Mucosa of rectum (tissue), 2 donors: ENCODE measurements at regions not wholly inside any gene's neighbourhood (a gene's known extent, or its start where the extent isn't known, plus 50 kb on each side); places are given as distances from the start of the nearest gene placed in this dataset.

ENCODE experiments used
- H3K27ac ChIP-seq, 2 donors: one replicate each; pipeline ENCODE4 v1.7.0; 2013; ENCODE audit warnings: inconsistent platforms in 2 of 2, low read depth in 2 of 2, low read length in 2 of 2
- H3K27me3 ChIP-seq, 2 donors: one replicate each; pipeline ENCODE4 v1.7.0; 2013; ENCODE audit warnings: low read length in 2 of 2; ENCODE audit not compliant: control insufficient read depth in 2 of 2, insufficient read depth in 2 of 2
- H3K36me3 ChIP-seq, 2 donors: one replicate each; pipeline ENCODE4 v1.7.0; 2013; ENCODE audit warnings: low read length in 2 of 2; ENCODE audit not compliant: control insufficient read depth in 2 of 2, insufficient read depth in 2 of 2
- H3K4me1 ChIP-seq, 2 donors: one replicate each; pipeline ENCODE4 v1.7.0; 2013; ENCODE audit warnings: low read length in 2 of 2, mild to moderate bottlenecking in 1 of 2; ENCODE audit not compliant: control insufficient read depth in 2 of 2, insufficient read depth in 2 of 2
- H3K4me3 ChIP-seq, 2 donors: one replicate each; pipeline ENCODE4 v1.7.0; 2013; ENCODE audit warnings: low read length in 2 of 2
- H3K9ac ChIP-seq, 2 donors: one replicate each; pipeline ENCODE4 v1.7.0; 2013; ENCODE audit warnings: low read length in 2 of 2, low read depth in 1 of 2, mild to moderate bottlenecking in 1 of 2
- H3K9me3 ChIP-seq, 2 donors: one replicate each; pipeline ENCODE4 v1.7.0; 2013; ENCODE audit warnings: low read length in 2 of 2; ENCODE audit not compliant: control insufficient read depth in 2 of 2
- donor health status: healthy.
- donor health status: Normal muscosa, but diverticular disease.

- Histone ChIP-seq H3K27ac (no peak overlapping the region), H3K9ac (no peak overlapping the region), H3K27me3 (no peaks in the 10 kb centered on the region), H3K4me3 (no peak overlapping the region), H3K9me3 (no peaks in the 10 kb centered on the region), H3K36me3 (no peaks in the 10 kb centered on the region), H3K4me1 (no peaks in the 10 kb centered on the region)
Measured at GRCh38 chr21:35791541-35792325, 268.6 kb downstream of the SETD4 start.

- H3K4me1 ChIP-seq: no peaks in the 10 kb centered on the region
- H3K36me3 ChIP-seq: no peaks in the 10 kb centered on the region
- H3K27ac ChIP-seq: no peak overlapping the region
- H3K9me3 ChIP-seq: no peaks in the 10 kb centered on the region
- H3K4me3 ChIP-seq: no peak overlapping the region
- peaks cover 0 to 4% of the 10 kb centered on the region in 2 donors for H3K27me3 ChIP-seq
- H3K9ac ChIP-seq: no peak overlapping the region
Measured at GRCh38 chr21:35783721-35784120, 276.6 kb downstream of the SETD4 start.

GRCh38 chr21:35782667-35783066 is 277.7 kb downstream of the SETD4 start:
- no peak overlapping the region for H3K4me3 ChIP-seq
- H3K9ac ChIP-seq: no peak overlapping the region
- no peaks in the 10 kb centered on the region for H3K9me3 ChIP-seq
- peaks cover 0 to 4% of the 10 kb centered on the region in 2 donors for H3K27me3 ChIP-seq
- H3K4me1 ChIP-seq: no peaks in the 10 kb centered on the region
- H3K27ac ChIP-seq: no peak overlapping the region
- no peaks in the 10 kb centered on the region for H3K36me3 ChIP-seq

DNA sequence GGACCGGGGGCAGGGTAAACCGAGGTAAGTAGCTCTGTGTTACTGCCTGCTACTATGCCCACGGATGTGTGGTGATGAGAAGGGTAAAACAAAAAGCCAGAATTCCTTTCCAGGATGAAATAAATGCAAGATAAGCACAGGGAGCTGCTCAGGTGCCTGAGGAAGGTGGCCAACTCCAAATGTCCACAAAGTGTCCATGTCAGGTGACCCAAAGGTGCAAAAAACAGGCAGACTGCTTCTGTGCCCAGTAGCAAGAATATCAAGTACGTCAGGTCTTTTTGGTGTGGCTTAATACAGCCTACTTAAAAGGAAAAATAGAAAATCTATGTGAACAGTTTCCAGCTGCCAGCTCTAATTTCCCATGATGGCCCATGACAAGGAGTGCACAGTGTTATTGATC is 279.3 kb downstream of the SETD4 start:
- Histone ChIP-seq H3K4me3 (no peak overlapping the region), H3K4me1 (no peaks in the 10 kb centered on the region), H3K9me3 (no peaks in the 10 kb centered on the region), H3K36me3 (no peaks in the 10 kb centered on the region), H3K27ac (no peak overlapping the region), H3K9ac (no peak overlapping the region), H3K27me3 (peaks cover 0 to 4% of the 10 kb centered on the region in 2 donors)

GRCh38 chr21:35779690-35780570 is 280.4 kb downstream of the SETD4 start:
- H3K9ac ChIP-seq: no peak overlapping the region
- no peak overlapping the region for H3K27ac ChIP-seq
- H3K27me3 ChIP-seq: peaks cover 0 to 4% of the 10 kb centered on the region in 2 donors
- no peak overlapping the region for H3K4me3 ChIP-seq
- H3K4me1 ChIP-seq: no peaks in the 10 kb centered on the region
- H3K9me3 ChIP-seq: no peaks in the 10 kb centered on the region
- no peaks in the 10 kb centered on the region for H3K36me3 ChIP-seq

- no peak overlapping the region for H3K27ac ChIP-seq
- no peak overlapping the region for H3K9ac ChIP-seq
- no peaks in the 10 kb centered on the region for H3K9me3 ChIP-seq
- H3K36me3 ChIP-seq: no peaks in the 10 kb centered on the region
- no peaks in the 10 kb centered on the region for H3K4me1 ChIP-seq
- no peak overlapping the region for H3K4me3 ChIP-seq
- peaks cover 0 to 4% of the 10 kb centered on the region in 2 donors for H3K27me3 ChIP-seq
Measured at GRCh38 chr21:35779167-35779566, 281.2 kb downstream of the SETD4 start.

DNA sequence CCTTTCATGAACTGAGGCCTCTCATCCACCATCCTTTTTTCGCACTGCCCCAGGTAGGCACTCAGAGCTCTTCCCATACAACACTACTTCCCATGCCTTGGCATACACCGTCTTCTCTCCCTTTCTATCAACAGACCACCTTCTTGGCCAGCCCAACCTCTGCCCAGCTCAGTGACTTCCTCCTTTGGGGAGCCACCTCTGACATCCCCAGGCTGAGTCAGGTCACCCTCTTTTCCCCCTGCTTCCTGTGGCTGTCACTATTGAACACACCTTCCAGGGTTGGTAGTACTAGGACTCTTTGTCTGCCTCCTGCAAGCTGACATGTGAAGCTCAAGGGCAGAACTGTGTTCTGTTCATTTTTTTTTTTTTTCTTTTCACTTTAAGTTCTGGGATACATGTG is 283.2 kb downstream of the SETD4 start:
- Histone ChIP-seq H3K27ac (no peak overlapping the region), H3K9ac (no peak overlapping the region), H3K36me3 (no peaks in the 10 kb centered on the region), H3K9me3 (no peaks in the 10 kb centered on the region), H3K4me3 (no peak overlapping the region), H3K27me3 (peaks cover 0 to 7% of the 10 kb centered on the region in 2 donors), H3K4me1 (no peaks in the 10 kb centered on the region)

DNA sequence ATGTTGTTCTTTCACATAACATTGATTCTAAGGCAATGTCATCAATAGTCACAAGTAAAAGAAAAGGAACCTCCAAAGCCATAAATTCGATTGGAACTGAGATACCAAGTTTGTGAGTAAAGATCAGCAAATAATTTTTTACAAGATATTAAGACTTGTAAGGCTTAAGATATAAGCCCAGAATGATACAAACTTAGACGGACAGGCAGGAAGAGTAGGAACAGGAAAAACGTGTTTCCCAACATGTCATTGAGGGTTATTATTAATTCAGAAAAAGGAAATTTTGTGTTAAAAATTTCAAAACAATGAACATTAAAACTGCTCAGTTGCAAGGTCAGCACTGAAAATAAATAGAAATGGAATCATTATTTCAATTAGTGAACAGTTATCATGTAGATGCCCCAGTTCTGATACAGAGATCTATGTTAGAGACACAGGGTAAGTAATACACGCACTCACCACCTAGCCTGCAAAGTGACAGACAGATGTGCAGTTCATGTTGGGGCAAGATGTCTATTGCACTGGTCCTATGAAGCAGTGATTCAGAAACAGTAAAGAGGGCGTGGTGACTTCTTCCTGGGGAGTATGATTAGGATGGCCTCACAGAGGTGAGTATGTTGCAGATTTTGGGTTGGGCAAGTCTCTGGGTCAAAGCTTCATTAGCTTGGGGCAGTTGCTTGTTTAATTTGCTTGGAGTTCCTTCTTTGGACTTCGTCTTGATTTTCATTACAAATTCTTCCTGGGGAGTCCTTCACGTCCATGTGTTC is 284.4 kb downstream of the SETD4 start:
- H3K9me3 ChIP-seq: no peaks in the 10 kb centered on the region

DNA sequence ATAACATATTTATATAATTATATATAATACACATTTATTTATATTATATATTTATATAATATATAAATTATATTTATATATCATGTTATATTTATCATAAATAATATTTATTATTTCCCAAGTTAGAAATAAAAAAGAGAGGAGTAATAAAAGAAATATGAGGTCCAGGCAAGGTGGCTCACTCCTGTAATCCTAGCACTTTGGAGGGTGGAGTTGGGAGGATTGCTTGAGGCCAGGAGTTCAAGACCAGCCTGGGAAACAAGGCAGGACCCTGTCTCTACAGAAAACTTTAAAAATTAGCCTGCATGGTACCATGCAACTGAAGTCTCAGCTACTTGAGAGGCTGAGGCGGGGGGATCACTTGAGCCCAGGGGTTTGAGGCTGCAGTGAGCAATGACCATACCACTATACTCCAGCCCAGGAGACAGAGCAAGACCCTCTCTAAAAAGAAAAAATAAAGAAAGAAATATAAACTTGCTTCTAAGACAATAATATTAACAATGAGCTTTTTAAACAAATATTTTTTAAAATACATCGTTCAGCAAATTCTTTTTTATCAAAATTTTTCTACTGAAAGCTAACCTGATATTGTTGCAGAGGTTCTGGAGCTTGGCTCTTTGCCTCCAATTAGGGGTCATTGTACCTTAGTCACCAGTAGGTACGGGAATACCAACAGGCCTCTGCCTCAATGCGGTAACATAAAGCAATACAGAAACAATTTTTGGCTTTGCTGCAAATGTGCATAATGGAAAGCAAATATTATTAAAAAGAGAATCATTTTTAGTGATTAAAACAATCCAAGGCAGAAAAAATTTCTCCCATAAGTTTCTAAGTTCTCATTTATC is 290.0 kb downstream of the SETD4 start:
- H3K9ac ChIP-seq: no peak overlapping the region
- H3K27ac ChIP-seq: no peak overlapping the region
- no peak overlapping the region for H3K4me3 ChIP-seq

More for the DNA sequence above, 284.4 kb downstream of the SETD4 start:
- H3K27me3 ChIP-seq: peaks cover 0 to 7% of the 10 kb centered on the region in 2 donors
- no peak overlapping the region for H3K9ac ChIP-seq
- H3K27ac ChIP-seq: no peak overlapping the region
- no peaks in the 10 kb centered on the region for H3K4me1 ChIP-seq
- H3K36me3 ChIP-seq: no peaks in the 10 kb centered on the region
- no peak overlapping the region for H3K4me3 ChIP-seq

More for the DNA sequence above, 290.0 kb downstream of the SETD4 start:
- H3K9me3 ChIP-seq: no peaks in the 10 kb centered on the region
- H3K36me3 ChIP-seq: no peaks in the 10 kb centered on the region
- no peaks in the 10 kb centered on the region for H3K4me1 ChIP-seq
- H3K27me3 ChIP-seq: peaks cover 0 to 3% of the 10 kb centered on the region in 2 donors
